ENCODE measurements at regions not wholly inside any gene's neighbourhood (a gene's known extent, or its start where the extent isn't known, plus 50 kb on each side); places are given as distances from the start of the nearest gene placed in this dataset.
"Not testable (repeated sequence)": the region's sequence is repeated elsewhere in the genome, so short reads cannot be mapped to it uniquely, and the experiment has no call there.

- in situ Hi-C loops (cut with HindIII; ENCODE audit: low sequenced_read_pairs): no loop called here
Observed at GRCh38 chr9:79040671-79041070, 531.1 kb upstream of the TLE4 start.

DNA sequence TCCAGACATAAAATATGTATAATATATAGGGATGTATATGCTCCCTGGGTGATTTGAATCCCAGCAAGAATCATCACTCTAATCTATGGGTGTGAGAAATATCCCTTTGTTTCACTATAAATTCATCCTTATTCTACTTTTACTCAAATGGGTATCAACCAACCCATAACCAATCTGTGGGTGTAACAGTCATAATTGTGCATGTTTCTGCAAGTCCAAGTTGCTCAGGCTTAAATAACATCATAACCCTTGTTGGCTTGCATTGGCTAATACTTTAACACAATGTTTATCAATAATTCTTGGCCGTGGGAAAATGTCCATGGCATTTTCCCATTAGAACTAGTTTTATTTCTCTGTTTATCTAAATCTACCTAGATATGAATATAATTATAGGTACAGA, 530.5 kb upstream of the TLE4 start:
- in situ Hi-C loops (cut with HindIII; ENCODE audit: low sequenced_read_pairs): no loop called here

- in situ Hi-C loops (cut with HindIII; ENCODE audit: low sequenced_read_pairs): no loop called here
Observed at GRCh38 chr9:79043916-79044315, 527.8 kb upstream of the TLE4 start.

DNA sequence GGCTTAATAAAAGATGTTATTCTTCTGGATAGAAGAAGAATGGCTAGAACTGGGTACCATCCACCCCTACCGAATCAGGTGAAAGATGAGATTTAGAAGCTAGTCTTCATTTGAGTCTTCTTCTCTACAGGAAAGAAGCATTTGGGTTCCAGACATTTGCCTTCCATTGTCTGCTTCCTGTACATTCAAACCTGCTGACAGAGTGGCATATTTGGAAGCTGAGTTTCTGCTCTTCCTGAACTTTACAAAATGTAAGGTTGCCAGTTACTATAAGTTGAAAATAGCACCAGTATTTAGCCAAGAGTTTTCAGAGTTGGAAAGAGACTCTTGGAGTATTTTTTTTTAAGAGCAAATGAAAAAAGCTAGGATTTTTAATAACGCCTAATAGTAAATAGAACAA, 525.4 kb upstream of the TLE4 start:
- in situ Hi-C loops (cut with HindIII; ENCODE audit: low sequenced_read_pairs): no loop called here

- in situ Hi-C loops (cut with HindIII; ENCODE audit: low sequenced_read_pairs): no loop called here
Observed at GRCh38 chr9:79049371-79049770, 522.4 kb upstream of the TLE4 start.

- in situ Hi-C loops (cut with HindIII; ENCODE audit: low sequenced_read_pairs): no loop called here
Observed at GRCh38 chr9:79053598-79053997, 518.2 kb upstream of the TLE4 start.

GRCh38 chr9:79054500-79054899, 517.3 kb upstream of the TLE4 start:
- in situ Hi-C loops (cut with HindIII; ENCODE audit: low sequenced_read_pairs): no loop called here

GRCh38 chr9:79056041-79056440, 515.7 kb upstream of the TLE4 start:
- in situ Hi-C loops (cut with HindIII; ENCODE audit: low sequenced_read_pairs): no loop called here

DNA sequence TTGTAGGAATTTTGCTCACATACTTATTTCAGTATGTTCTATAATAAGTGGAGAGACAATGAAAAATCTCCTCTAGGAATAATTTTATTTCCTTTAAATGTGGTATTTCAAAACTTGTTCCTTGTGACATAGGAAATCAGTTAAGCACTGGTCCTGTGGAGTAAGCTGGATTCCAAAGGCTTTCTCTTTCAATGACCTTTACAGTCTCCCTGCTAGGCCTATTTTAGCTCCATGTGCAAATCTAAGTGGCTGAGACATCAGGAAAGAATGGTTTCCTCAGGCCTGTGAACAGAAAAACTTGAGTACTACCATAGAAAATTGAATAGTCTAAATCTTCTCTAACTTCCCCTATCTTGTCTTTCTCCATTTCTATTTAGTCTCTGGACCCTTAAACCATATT, 514.2 kb upstream of the TLE4 start:
- in situ Hi-C loops (cut with HindIII; ENCODE audit: low sequenced_read_pairs): no loop called here

DNA sequence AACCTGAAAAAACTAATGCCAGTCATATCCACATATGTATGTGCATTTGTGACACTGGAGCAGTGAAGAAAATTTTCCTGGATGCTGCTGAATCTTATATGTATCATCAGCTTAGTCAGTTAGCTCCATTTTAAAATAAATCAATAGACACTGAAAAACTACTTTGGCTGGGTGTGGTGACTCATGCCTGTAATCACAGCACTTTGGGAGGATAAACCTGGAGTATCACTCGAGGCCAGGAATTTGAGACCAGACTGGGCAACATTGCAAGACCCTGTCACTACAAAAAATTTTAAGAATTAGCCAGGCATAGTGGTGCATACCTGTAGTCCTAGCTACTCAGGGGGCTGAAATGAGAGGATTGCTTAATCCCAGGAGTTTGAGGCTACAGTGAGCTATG, 511.0 kb upstream of the TLE4 start:
- in situ Hi-C loops (cut with HindIII; ENCODE audit: low sequenced_read_pairs): no loop called here

GRCh38 chr9:79061752-79062616, 509.8 kb upstream of the TLE4 start:
- in situ Hi-C loops (cut with HindIII; ENCODE audit: low sequenced_read_pairs): no loop called here

- in situ Hi-C loops (cut with HindIII; ENCODE audit: low sequenced_read_pairs): no loop called here
Observed at GRCh38 chr9:79073201-79073600, 498.6 kb upstream of the TLE4 start.

- in situ Hi-C loops (cut with HindIII; ENCODE audit: low sequenced_read_pairs): no loop called here
Observed at GRCh38 chr9:79080536-79080935, 491.2 kb upstream of the TLE4 start.

DNA sequence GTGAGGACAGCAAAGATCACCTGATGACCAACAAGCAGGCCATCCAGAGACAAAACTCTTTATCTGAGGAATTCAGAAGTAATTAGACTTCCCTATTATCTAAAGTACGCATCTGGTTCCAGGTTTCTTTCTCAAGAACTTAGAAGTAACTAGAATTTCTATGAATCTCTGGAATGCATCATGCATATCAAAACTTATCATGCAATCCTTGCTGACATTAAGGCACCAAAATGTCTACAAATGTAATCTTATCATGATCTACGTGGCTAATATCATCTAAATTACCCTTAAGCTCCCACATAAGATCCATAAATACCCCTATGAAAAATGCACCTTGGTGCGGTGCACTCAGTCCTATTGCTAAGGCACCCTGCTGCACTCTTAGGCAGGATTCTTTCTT, 488.1 kb upstream of the TLE4 start:
- in situ Hi-C loops (cut with HindIII; ENCODE audit: low sequenced_read_pairs): no loop called here

GRCh38 chr9:79087133-79087532, 484.6 kb upstream of the TLE4 start:
- in situ Hi-C loops (cut with HindIII; ENCODE audit: low sequenced_read_pairs): no loop called here

- in situ Hi-C loops (cut with HindIII; ENCODE audit: low sequenced_read_pairs): no loop called here
Observed at GRCh38 chr9:79089054-79089560, 482.7 kb upstream of the TLE4 start.

DNA sequence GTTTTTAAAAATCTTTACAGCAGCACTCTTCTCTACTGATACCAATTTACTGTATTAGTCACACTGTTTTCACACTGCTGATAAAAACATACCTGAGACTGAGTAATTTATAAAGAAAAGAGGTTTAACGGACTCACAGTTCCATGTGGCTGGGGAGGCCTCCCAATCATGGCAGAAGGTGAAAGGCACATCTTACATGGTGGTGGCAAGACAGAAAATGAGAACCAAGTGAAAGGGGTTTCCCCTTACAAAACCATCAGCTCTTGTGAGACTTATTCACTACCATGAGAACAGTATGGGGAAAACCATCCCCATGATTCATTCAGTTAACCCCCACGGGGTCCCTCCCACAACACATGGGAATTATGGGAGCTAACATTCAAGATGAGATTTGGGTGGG, 481.9 kb upstream of the TLE4 start:
- in situ Hi-C loops (cut with HindIII; ENCODE audit: low sequenced_read_pairs): not testable (repeated sequence)

DNA sequence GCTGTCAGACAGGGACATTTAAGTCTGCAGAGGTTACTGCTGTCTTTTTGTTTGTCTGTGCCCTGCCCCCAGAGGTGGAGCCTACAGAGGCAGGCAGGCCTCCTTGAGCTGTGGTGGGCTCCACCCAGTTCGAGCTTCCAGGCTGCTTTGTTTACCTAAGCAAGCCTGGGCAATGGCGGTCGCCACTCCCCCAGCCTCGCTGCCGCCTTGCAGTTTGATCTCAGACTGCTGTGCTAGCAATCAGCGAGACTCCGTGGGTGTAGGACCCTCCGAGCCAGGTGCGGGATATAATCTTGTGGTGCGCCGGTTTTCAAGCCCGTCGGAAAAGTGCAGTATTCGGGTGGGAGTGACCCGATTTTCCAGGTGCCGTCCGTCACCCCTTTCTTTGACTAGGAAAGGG, 468.5 kb upstream of the TLE4 start:
- in situ Hi-C loops (cut with HindIII; ENCODE audit: low sequenced_read_pairs): not testable (repeated sequence)

GRCh38 chr9:79104216-79104615, 467.5 kb upstream of the TLE4 start:
- in situ Hi-C loops (cut with HindIII; ENCODE audit: low sequenced_read_pairs): no loop called here

GRCh38 chr9:79104951-79105350, 466.8 kb upstream of the TLE4 start:
- in situ Hi-C loops (cut with HindIII; ENCODE audit: low sequenced_read_pairs): no loop called here

DNA sequence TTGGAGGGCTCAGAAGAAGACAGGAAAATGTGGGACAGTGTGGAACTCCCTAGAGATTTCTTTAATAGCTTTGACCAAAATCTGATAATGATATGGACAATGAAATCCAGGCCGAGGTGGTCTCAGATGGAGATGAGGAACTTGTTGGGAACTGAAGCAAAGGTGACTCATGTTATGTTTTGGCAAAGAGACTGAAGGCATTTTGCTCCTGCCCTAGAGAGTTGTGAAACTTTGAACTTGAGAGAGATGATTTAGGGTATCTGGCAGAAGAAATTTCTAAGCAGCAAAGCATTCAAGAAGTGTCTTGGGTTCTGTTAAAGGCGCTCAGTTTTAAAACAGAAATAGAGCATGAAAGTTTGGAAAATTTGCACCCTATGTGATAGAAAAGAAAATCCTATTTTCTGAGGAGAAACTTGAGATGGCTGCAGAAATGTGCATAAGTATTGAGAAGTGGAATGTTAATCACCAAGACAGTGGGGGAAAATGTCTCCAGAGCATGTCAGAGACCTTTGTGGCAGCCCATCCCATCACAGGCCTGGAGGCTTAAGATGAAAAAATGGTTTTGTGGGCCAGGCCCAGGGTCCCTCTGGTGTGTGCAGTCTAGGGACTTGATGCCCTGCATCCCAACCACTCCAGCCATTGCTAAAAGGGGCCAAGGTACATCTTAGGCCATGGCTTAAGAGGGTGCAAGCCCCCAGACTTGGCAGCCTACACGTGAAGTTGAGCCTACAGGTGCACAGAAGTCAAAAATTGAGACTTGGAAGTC, 463.7 kb upstream of the TLE4 start:
- in situ Hi-C loops (cut with HindIII; ENCODE audit: low sequenced_read_pairs): no loop called here

GRCh38 chr9:79111653-79112052, 460.1 kb upstream of the TLE4 start:
- in situ Hi-C loops (cut with HindIII; ENCODE audit: low sequenced_read_pairs): no loop called here
